Retinal pigment epithelial cell (primary cell): ENCODE measurements at regions not wholly inside any gene's neighbourhood (a gene's known extent, or its start where the extent isn't known, plus 50 kb on each side); places are given as distances from the start of the nearest gene placed in this dataset.
A peak's percentile ranks its signal among the peaks of the same experiment; 100 is the strongest.

Source experiments
- DNase-seq: peaks from one replicate; pipeline ENCODE4 v3.0.0-alpha.2; 2010; ENCODE audit warnings: low read depth
- H3K4me3 ChIP-seq: 2 replicates; pipeline ENCODE4 v1.5.1; 2011; ENCODE audit warnings: mild to moderate bottlenecking, low read length, control low read depth, moderate library complexity
- CTCF ChIP-seq: conservative IDR thresholded peaks from 2 replicates; pipeline ENCODE4 v1.5.1; 2011; ENCODE audit warnings: low read depth, low read length, control low read depth, inconsistent platforms

GRCh38 chr6:44727651-44728630 lies 340.4 kb downstream of the CDC5L start:
- H3K4me3 ChIP-seq = no peak overlapping the region
- no peak for TF ChIP-seq CTCF
- no peak for DNase-seq

GRCh38 chr6:44730771-44731391 lies 343.4 kb downstream of the CDC5L start:
- no peak for DNase-seq
- TF ChIP-seq CTCF = no peak
- no peak overlapping the region for H3K4me3 ChIP-seq

DNA sequence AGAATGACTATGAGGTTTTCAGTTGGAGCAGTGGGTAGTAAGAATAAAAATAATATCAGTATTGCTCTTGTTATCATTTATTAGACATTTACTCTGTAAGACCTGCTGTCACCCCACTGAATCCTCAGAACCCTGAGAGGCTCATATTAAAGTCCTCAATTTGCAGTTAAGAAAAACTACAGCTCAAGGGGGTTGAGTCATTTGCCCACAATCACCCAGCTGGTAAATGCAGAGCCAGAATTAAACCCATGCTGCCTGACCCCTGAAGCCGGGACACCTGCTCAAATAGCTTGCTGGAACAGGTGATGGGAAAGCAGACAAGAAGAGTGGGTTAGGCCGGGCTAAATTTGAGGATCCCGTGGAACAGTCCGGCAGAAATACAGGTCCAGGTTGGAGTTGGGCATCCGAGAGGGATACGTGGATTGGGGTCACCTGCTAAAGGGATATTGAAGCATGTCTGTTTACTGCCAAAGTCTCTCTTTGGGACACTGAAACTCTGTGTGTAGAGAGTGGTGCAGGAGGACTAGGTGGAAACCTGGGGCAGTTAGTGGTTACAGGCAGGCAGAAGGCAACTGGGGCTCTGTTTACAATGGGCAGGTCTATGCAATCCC lies 344.1 kb downstream of the CDC5L start:
- DNase-seq = no peak
- no peak overlapping the region for H3K4me3 ChIP-seq
- no peak for TF ChIP-seq CTCF

DNA sequence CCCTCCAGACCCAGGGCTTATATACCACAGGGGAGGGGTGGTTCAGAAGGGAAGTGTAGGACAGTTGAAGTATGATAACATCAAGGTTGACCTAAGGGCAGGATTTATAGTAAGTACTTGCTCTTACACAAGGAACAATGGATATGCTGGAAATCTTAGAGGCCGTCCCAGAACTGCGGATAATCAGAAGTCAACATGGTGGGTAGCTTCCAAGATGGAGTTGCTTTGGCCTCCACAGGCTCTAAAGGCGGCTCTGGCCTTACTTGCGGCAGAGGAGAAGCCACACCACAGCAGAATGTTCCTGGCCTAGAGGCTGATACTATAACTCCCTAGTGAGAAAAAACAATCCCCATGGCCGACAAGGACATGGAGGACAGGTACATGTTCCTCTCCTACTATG lies 344.7 kb downstream of the CDC5L start:
- DNase-seq = no peak
- TF ChIP-seq CTCF = no peak
- no peak overlapping the region for H3K4me3 ChIP-seq

DNA sequence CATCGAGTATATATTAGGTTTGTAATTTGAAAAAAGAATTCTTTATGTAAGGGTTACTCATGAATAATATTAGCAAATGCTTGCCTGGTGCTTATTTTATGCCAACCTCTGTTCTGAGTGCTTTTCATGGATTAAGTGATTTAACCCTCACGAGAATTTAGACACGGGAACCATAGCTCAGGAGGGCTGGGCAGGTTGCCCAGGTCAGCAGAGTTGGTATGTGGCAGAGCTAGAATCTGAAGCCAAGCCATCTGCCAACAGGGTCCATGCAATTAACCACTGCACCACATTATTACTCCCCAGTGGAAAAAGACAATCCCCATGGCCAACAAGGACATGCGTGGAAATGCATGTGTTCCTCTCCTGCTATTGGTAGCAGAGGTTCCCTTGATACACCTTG lies 345.6 kb downstream of the CDC5L start:
- no peak overlapping the region for H3K4me3 ChIP-seq
- no peak for TF ChIP-seq CTCF
- DNase-seq = peak; percentile 82

DNA sequence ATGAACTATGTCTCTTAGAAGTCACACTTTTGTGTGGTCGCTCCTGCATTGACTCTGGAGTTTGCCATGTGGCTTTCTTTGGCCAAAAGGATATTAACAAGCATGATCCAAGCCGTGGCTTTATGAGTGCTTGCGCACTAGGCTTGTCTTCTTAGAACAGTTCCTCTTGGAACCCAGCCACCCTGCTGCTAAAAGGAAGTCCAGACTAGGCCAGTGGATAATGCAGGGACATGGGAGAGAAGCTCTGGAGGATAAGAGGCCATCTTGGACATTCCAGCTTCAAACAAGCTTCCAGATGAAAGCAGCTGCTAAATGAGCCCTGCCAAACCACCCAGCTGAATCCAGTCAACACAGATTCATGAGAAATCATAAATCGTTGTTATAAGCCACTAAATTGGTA lies 346.4 kb downstream of the CDC5L start:
- H3K4me3 ChIP-seq = no peak overlapping the region
- no peak for TF ChIP-seq CTCF

More for the DNA sequence above, 346.4 kb downstream of the CDC5L start:
- no peak for DNase-seq
